ENCODE measurements at regions not wholly inside any gene's neighbourhood (a gene's known extent, or its start where the extent isn't known, plus 50 kb on each side); places are given as distances from the start of the nearest gene placed in this dataset.

DNA sequence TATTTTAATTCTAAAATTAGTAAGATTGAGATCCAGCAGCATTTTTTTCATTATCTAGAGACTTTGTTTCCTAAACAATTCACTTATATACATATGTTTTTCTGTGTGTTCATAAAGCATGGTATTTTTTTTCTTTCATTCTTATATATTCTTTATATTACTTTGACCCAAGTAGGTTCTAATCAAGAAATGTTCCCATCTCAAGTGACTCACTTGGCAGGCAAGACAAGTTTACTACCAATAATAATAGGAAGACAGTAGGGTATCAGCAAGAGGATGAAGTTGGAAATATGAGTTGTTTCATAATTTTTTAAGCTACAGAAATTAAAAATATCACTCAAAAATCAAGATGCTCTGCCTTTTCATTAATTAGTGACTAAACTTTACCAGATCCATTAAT, 613.4 kb upstream of the ATP2B1 start:
- Histone ChIP-seq H3K9me3 (ENCODE audit: control insufficient read depth in 4 of 4, insufficient read depth in 3 of 4, low read length in 3 of 4) (no peaks in the 10 kb centered on the region), H3K4me1 (ENCODE audit: control insufficient read depth in 5 of 5, insufficient read depth in 5 of 5, low read length in 5 of 5) (no peaks in the 10 kb centered on the region), H3K27ac (ENCODE audit: low read depth in 1 of 2, low read length in 1 of 2) (no peak overlapping the region), H3K9ac (ENCODE audit: insufficient read depth in 1 of 2, low read length in 2 of 2) (no peak overlapping the region), H3K4me3 (no peak overlapping the region), H3K27me3 (ENCODE audit: control insufficient read depth in 3 of 3, insufficient read depth in 3 of 3, low read length in 2 of 3) (no peaks in the 10 kb centered on the region), H3K36me3 (ENCODE audit: control insufficient read depth in 4 of 4, insufficient read depth in 4 of 4, low read length in 4 of 4) (no peaks in the 10 kb centered on the region)
- TF ChIP-seq, protein P1, sequence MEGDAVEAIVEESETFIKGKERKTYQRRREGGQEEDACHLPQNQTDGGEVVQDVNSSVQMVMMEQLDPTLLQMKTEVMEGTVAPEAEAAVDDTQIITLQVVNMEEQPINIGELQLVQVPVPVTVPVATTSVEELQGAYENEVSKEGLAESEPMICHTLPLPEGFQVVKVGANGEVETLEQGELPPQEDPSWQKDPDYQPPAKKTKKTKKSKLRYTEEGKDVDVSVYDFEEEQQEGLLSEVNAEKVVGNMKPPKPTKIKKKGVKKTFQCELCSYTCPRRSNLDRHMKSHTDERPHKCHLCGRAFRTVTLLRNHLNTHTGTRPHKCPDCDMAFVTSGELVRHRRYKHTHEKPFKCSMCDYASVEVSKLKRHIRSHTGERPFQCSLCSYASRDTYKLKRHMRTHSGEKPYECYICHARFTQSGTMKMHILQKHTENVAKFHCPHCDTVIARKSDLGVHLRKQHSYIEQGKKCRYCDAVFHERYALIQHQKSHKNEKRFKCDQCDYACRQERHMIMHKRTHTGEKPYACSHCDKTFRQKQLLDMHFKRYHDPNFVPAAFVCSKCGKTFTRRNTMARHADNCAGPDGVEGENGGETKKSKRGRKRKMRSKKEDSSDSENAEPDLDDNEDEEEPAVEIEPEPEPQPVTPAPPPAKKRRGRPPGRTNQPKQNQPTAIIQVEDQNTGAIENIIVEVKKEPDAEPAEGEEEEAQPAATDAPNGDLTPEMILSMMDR (IDR thresholded peaks at IDR 0.05; ENCODE audit: control extremely low read depth, extremely low read depth): no peak
- DNase-seq (no peak), ATAC-seq (ENCODE audit: insufficient read depth, low FRiP score) (no peak)

DNA sequence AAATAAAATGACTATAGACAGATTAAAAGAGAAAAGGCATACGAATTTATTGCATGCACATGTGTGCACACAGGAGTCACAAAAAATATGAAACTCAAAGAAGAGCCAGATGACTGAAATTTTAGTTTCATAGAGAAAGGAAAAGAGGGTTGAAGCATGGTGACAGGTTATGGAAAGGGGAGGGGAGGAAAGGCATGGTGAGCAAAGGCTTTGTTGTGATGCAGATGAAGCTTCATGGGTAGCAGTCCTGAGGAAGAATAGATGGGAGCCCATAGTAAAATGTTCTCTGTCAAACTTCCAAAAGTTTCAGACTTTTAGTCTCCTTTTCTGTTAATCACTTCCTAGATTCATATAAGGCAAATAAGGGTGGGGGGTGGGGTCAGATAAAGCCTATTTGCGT, 612.7 kb upstream of the ATP2B1 start:
- TF ChIP-seq, protein P1 (IDR thresholded peaks at IDR 0.05; ENCODE audit: control extremely low read depth, extremely low read depth): no peak
- H3K9ac ChIP-seq (ENCODE audit: insufficient read depth in 1 of 2, low read length in 2 of 2): no peak overlapping the region
- no peaks in the 10 kb centered on the region for H3K36me3 ChIP-seq (ENCODE audit: control insufficient read depth in 4 of 4, insufficient read depth in 4 of 4, low read length in 4 of 4)
- no peak overlapping the region for H3K4me3 ChIP-seq
- H3K27me3 ChIP-seq (ENCODE audit: control insufficient read depth in 3 of 3, insufficient read depth in 3 of 3, low read length in 2 of 3): no peaks in the 10 kb centered on the region
- no peak for DNase-seq
- no peaks in the 10 kb centered on the region for H3K4me1 ChIP-seq (ENCODE audit: control insufficient read depth in 5 of 5, insufficient read depth in 5 of 5, low read length in 5 of 5)
- no peaks in the 10 kb centered on the region for H3K9me3 ChIP-seq (ENCODE audit: control insufficient read depth in 4 of 4, insufficient read depth in 3 of 4, low read length in 3 of 4)
- H3K27ac ChIP-seq (ENCODE audit: low read depth in 1 of 2, low read length in 1 of 2): no peak overlapping the region
- no peak for ATAC-seq (ENCODE audit: insufficient read depth, low FRiP score)
- 83 to 85% methylated on average over 2 of the region's 2 CpGs for WGBS, 2 donors

DNA sequence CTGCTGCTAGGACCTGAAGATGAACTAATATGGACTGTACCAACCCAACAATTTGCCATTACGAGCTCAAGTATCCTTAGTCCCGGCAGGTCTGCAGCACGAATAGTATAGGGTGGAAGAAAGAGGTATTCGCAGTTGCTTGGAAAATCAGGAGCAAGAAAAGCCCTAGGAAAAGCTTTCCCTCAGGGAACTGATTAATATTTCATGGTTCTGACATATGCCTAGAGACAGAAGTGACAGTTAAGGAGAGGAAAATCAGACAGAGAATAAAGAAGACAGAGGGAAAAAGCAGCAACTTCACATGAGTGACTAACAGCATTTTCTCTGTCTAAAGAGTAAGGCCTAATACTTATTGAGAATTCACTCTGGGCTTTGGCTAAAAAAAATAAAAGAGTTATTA, 602.9 kb upstream of the ATP2B1 start:
- Histone ChIP-seq H3K4me3 (no peak overlapping the region), H3K4me1 (ENCODE audit: control insufficient read depth in 5 of 5, insufficient read depth in 5 of 5, low read length in 5 of 5) (peaks cover 0 to 3% (median 0%) of the 10 kb centered on the region in 5 donors), H3K27me3 (ENCODE audit: control insufficient read depth in 3 of 3, insufficient read depth in 3 of 3, low read length in 2 of 3) (no peaks in the 10 kb centered on the region), H3K9ac (ENCODE audit: insufficient read depth in 1 of 2, low read length in 2 of 2) (no peak overlapping the region), H3K27ac (ENCODE audit: low read depth in 1 of 2, low read length in 1 of 2) (no peak overlapping the region), H3K36me3 (ENCODE audit: control insufficient read depth in 4 of 4, insufficient read depth in 4 of 4, low read length in 4 of 4) (no peaks in the 10 kb centered on the region), H3K9me3 (ENCODE audit: control insufficient read depth in 4 of 4, insufficient read depth in 3 of 4, low read length in 3 of 4) (no peaks in the 10 kb centered on the region)
- ATAC-seq (ENCODE audit: insufficient read depth, low FRiP score) (no peak), DNase-seq (no peak)
- TF ChIP-seq, protein P1 (IDR thresholded peaks at IDR 0.05; ENCODE audit: control extremely low read depth, extremely low read depth): no peak
- 86 to 88% methylated on average over 4 of the region's 4 CpGs for WGBS, 2 donors

DNA sequence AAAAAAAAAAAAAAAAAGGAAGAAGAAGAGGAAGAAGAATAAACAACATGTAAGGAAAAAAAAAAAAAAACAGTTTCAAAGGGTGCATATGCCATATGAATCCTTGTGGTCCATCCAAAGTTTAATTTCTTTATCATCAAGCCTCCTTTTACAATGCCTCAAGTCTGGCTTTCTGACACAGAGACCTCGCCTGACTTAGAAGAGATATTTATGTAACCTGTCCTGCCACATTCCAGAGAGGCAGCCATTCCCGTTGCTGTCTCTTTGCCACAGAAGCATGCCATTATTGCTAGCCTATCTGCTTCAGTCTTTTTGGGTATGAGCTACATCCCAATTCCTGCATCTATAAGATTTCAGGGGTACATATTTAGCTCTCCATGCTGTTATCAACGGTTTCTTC, 596.7 kb upstream of the ATP2B1 start:
- Histone ChIP-seq H3K4me3 (no peak overlapping the region), H3K4me1 (ENCODE audit: control insufficient read depth in 5 of 5, insufficient read depth in 5 of 5, low read length in 5 of 5) (peaks cover 0 to 4% (median 0%) of the 10 kb centered on the region in 5 donors), H3K27me3 (ENCODE audit: control insufficient read depth in 3 of 3, insufficient read depth in 3 of 3, low read length in 2 of 3) (no peaks in the 10 kb centered on the region), H3K9ac (ENCODE audit: insufficient read depth in 1 of 2, low read length in 2 of 2) (no peak overlapping the region), H3K9me3 (ENCODE audit: control insufficient read depth in 4 of 4, insufficient read depth in 3 of 4, low read length in 3 of 4) (no peaks in the 10 kb centered on the region), H3K36me3 (ENCODE audit: control insufficient read depth in 4 of 4, insufficient read depth in 4 of 4, low read length in 4 of 4) (no peaks in the 10 kb centered on the region), H3K27ac (ENCODE audit: low read depth in 1 of 2, low read length in 1 of 2) (no peak overlapping the region)
- DNase-seq: no peak
- TF ChIP-seq, protein P1 (IDR thresholded peaks at IDR 0.05; ENCODE audit: control extremely low read depth, extremely low read depth): no peak
- no peak for ATAC-seq (ENCODE audit: insufficient read depth, low FRiP score)
- 73 to 85% methylated on average over 3 of the region's 3 CpGs for WGBS, 2 donors

Data from lung (tissue), 11 donors.